Right lobe of liver (tissue), 6 donors: ENCODE measurements at regions not wholly inside any gene's neighbourhood (a gene's known extent, or its start where the extent isn't known, plus 50 kb on each side); places are given as distances from the start of the nearest gene placed in this dataset.

Experiments
- ATAC-seq, 4 donors: fragments of 200-7000 bp; cut with Tn5 transposase; one replicate each; pipeline ENCODE4 v1.9.1; 2020; ENCODE audit warnings: mild to moderate bottlenecking in 4 of 4, moderate library complexity in 4 of 4
- DNase-seq, 3 donors: peaks; one replicate each; pipeline ENCODE4 v3.0.0-alpha.2; 2020
- H3K27ac ChIP-seq, 3 donors: fragments of 200-600 bp; one replicate each; pipeline ENCODE4 v1.8.0; 2022
- H3K27me3 ChIP-seq, 2 donors: fragments of 200-600 bp; one replicate each; pipeline ENCODE4 v1.8.0; 2022
- H3K36me3 ChIP-seq, 4 donors: fragments of 200-600 bp; sonication (generic) in 1 of 4; one replicate each; pipeline versions ENCODE4 v1.5.1 to v1.8.0; 2017 to 2022; ENCODE audit warnings: control low read depth in 1 of 4
- H3K4me1 ChIP-seq, 4 donors: fragments of 200-600 bp; sonication (generic) in 1 of 4; one replicate each; pipeline versions ENCODE4 v1.5.1 to v1.8.0; 2017 to 2022; ENCODE audit warnings: control low read depth in 1 of 4
- H3K4me3 ChIP-seq, 3 donors: fragments of 200-600 bp; one replicate each; pipeline ENCODE4 v1.8.0; 2022
- H3K9me3 ChIP-seq, 4 donors: fragments of 200-600 bp; sonication (generic) in 1 of 4; one replicate each; pipeline versions ENCODE4 v1.5.1 to v1.8.0; 2017 to 2022; ENCODE audit warnings: control low read depth in 1 of 4
- CTCF ChIP-seq, 4 donors: fragments of 200-600 bp in 3 of 4; fragments of 450-650 bp in 1 of 4; IDR thresholded peaks; one replicate each; pipeline versions ENCODE4 v1.5.1 to v1.8.0; 2016 to 2022; ENCODE audit warnings: antibody characterized with exemption in 4 of 4, mild to moderate bottlenecking in 2 of 4
- POLR2A ChIP-seq: fragments of 450-650 bp; IDR thresholded peaks from one replicate; pipeline ENCODE4 v1.6.1; 2017; ENCODE audit warnings: antibody characterized with exemption, mild to moderate bottlenecking
- WGBS: methylation state at CpG from one replicate; pipeline ENCODE4 v1.1.6; 2018; ENCODE audit warnings: low coverage, low lambda C conversion rate; ENCODE audit not compliant: insufficient coverage; ENCODE audit errors: missing lambda C conversion rate; 5-methylcytosine and 5-hydroxymethylcytosine counted together
- intact Hi-C, 2 donors: fragments of 100-400 bp; cut with DNase I; formaldehyde crosslinking; loops; one replicate each; pipeline versions ENCODE4 v1.11.2 to v1.14.1; 2022
- donor health status: DM: no; HTN: yes; CAD: no.
- donor health status: DM: no; HTN: no; CAD: no.
- donor health status: DM: no; HTN: no; CAD: no.
- donor health status: DM: no; HTN: yes; CAD: no.
- donor health status: DM: no; HTN: yes; CAD: no.

- H3K4me1 ChIP-seq: no peaks in the 10 kb centered on the region
- H3K27ac ChIP-seq: no peak overlapping the region
- H3K27me3 ChIP-seq: no peaks in the 10 kb centered on the region
- no peak for DNase-seq
- no peak for TF ChIP-seq POLR2A
- no peak for TF ChIP-seq CTCF (IDR thresholded peaks at IDR 0.05)
- no peak overlapping the region for H3K4me3 ChIP-seq
- H3K36me3 ChIP-seq: no peaks in the 10 kb centered on the region
- ATAC-seq: no peak
- 31% methylated on average over 3 of the region's 4 CpGs for WGBS
- H3K9me3 ChIP-seq: no peaks in the 10 kb centered on the region
- intact Hi-C loops: no loop called here
Measured at GRCh38 chr14:106874350-106874749, 1348.0 kb downstream of the TMEM121 start.

GRCh38 chr14:106875503-106875902 is 1349.1 kb downstream of the TMEM121 start:
- TF ChIP-seq POLR2A: no peak
- peak in 3 of 4 donors; percentile 22 to 23 (median 22) for TF ChIP-seq CTCF (IDR thresholded peaks at IDR 0.05)
- Histone ChIP-seq H3K4me3 (no peak overlapping the region), H3K27ac (no peak overlapping the region), H3K36me3 (no peaks in the 10 kb centered on the region), H3K9me3 (no peaks in the 10 kb centered on the region), H3K4me1 (no peaks in the 10 kb centered on the region), H3K27me3 (no peaks in the 10 kb centered on the region)
- intact Hi-C loops: no loop called here
- WGBS: 34% methylated on average over 4 of the region's 4 CpGs
- ATAC-seq: peak in 2 of 4 donors; percentile 37 to 43
- peak in 1 of 3 donors; percentile 30 for DNase-seq

- intact Hi-C loops: no loop called here
- WGBS: 60% methylated on average over 3 of the region's 3 CpGs
- Histone ChIP-seq H3K4me1 (no peaks in the 10 kb centered on the region), H3K9me3 (no peaks in the 10 kb centered on the region), H3K36me3 (no peaks in the 10 kb centered on the region), H3K27me3 (no peaks in the 10 kb centered on the region), H3K4me3 (no peak overlapping the region), H3K27ac (no peak overlapping the region)
- no peak for ATAC-seq
- DNase-seq: no peak
- TF ChIP-seq CTCF (IDR thresholded peaks at IDR 0.05): no peak
- no peak for TF ChIP-seq POLR2A
Measured at GRCh38 chr14:106876711-106877110, 1350.3 kb downstream of the TMEM121 start.

- TF ChIP-seq CTCF (IDR thresholded peaks at IDR 0.05): no peak
- no peak for TF ChIP-seq POLR2A
- Histone ChIP-seq H3K4me1 (no peaks in the 10 kb centered on the region), H3K36me3 (no peaks in the 10 kb centered on the region), H3K4me3 (no peak overlapping the region), H3K27ac (no peak overlapping the region), H3K9me3 (no peaks in the 10 kb centered on the region), H3K27me3 (no peaks in the 10 kb centered on the region)
- ATAC-seq (no peak), DNase-seq (no peak)
- WGBS: 31% methylated on average over 2 of the region's 2 CpGs
- intact Hi-C loops: no loop called here
Measured at GRCh38 chr14:106877517-106877916, 1351.1 kb downstream of the TMEM121 start.

- H3K27ac ChIP-seq: no peak overlapping the region
- intact Hi-C loops: no loop called here
- H3K9me3 ChIP-seq: no peaks in the 10 kb centered on the region
- peak in 3 of 4 donors; percentile 56 to 82 (median 57) for ATAC-seq
- H3K4me1 ChIP-seq: no peaks in the 10 kb centered on the region
- no peaks in the 10 kb centered on the region for H3K27me3 ChIP-seq
- 41% methylated on average over 8 of the region's 8 CpGs for WGBS
- peak in 1 of 3 donors; percentile 50 for DNase-seq
- no peaks in the 10 kb centered on the region for H3K36me3 ChIP-seq
- TF ChIP-seq POLR2A (no peak), CTCF (IDR thresholded peaks at IDR 0.05) (peak; percentile 18 to 38 (median 30))
- no peak overlapping the region for H3K4me3 ChIP-seq
Measured at GRCh38 chr14:106879241-106879640, 1352.9 kb downstream of the TMEM121 start.
